GM19025 (cell line): ENCODE measurements at regions not wholly inside any gene's neighbourhood (a gene's known extent, or its start where the extent isn't known, plus 50 kb on each side); places are given as distances from the start of the nearest gene placed in this dataset.
A peak's percentile ranks its signal among the peaks of the same experiment; 100 is the strongest.

Source experiments
- ATAC-seq: cut with Tn5 transposase; IDR thresholded peaks from one replicate; pipeline ENCODE4 v1.9.1; 2021; ENCODE audit warnings: mild to moderate bottlenecking, low read depth, moderate library complexity; ENCODE audit not compliant: unreplicated experiment

GRCh38 chr6:114523508-114523907 lies 180.7 kb upstream of the HS3ST5 start:
- ATAC-seq: no peak

GRCh38 chr6:114521926-114522325 lies 179.1 kb upstream of the HS3ST5 start:
- no peak for ATAC-seq

DNA sequence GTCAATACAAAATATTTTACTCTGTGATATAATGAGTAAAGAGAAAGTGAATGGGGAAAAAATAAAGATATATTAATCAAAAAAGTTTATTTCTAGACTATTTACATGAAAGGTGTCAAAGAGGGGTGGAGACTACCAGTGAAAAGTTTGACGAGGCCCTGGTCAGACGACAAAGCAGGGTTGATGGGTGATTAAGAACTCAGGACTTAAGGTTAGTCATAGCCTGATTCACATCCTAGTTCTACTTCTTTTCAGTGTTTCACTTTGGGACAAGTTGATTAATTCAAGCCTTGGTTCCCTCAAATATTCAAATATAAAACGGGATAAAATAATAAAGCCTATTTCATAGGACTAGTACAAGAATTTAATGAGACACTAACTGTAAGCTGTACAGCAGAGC lies 178.2 kb upstream of the HS3ST5 start:
- ATAC-seq: no peak

- no peak for ATAC-seq
These were observed 171.3 kb upstream of the HS3ST5 start for GRCh38 chr6:114514170-114514569.

DNA sequence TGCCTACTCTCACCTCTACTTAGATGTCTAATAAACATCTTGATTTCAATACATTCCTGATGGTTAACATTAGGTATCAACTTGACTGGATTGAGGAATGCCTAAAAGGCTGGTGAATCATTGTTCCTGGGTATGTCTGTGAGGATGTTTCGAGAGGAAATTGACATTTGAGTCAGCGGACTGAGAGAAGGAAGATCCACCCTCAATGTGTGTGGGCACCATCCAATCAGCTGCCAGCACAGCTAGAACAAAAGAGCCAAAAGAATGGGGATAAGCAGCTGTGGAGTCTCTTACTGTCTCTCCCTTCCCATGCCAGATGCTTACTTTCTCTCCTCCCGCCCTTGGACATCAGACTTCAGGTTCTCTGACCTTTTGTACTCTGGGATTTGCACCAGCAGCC lies 128.6 kb upstream of the HS3ST5 start:
- ATAC-seq: no peak

DNA sequence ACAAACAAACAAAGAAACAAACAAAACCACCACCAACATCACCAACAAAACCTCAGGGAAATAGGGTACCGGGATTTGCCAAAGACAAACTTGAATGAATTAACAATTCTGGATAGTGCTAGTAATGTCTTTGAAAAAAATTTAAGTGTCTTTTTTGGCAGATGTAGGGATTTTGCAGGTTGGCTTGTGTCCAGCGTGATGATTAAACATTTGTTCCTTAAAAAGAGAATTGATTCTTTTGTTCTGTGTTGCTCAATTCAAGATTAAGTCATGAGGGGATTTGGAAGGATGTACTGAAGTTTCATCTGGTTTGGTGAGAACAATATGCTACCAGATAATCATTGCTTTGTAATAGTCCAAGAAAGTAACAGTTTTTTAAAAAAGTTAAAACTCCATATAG lies 125.1 kb upstream of the HS3ST5 start:
- no peak for ATAC-seq

DNA sequence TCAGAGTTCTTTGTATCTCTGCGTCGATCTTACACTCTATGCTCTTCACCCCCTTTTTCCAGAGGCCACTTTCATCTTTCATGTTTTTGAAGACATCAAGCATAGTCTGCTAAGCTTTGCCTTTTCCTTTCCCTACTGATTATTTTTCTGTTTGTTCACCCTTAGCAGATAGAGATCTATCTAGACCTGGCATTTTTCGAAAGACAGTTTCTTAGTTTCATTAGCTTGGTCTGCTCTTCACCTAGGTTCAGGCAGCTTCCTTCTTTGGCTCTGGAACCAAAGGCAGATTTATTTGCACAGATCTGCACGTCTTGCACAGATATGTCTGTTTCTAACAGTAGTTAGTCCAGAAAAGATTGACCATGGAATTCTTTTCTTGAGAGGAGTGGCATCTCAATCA lies 122.7 kb upstream of the HS3ST5 start:
- ATAC-seq: no peak

- no peak for ATAC-seq
These were observed 111.0 kb upstream of the HS3ST5 start for GRCh38 chr6:114453737-114454276.

DNA sequence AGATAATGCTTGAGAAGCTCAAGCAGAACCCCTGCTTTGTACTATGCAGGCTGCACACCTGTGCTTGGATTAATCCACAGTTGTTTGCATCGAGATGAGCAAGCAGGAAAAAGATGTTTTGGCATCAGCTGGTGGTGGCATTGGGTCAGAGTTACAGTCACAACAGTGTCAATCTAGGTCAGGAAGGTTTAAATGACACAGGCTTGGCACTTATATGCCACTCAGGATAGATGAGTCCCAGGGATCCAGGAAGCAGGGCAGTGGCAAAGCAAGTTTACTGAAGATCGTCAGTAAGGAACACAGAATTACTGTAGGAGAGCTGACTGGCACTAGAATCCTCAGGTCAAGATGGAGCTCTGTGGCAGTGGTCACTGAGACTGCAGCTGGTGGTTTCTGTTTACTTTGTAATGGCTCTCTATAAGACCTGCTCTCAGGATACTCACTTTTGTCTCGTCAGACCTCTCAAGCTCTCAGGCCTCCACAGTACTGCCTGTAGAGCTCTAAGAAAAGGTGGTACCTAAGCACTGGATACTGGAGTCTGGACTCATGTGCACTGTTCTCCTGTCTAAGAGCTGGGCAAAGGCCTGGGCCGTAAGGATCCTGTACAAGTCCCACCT lies 110.1 kb upstream of the HS3ST5 start:
- no peak for ATAC-seq

DNA sequence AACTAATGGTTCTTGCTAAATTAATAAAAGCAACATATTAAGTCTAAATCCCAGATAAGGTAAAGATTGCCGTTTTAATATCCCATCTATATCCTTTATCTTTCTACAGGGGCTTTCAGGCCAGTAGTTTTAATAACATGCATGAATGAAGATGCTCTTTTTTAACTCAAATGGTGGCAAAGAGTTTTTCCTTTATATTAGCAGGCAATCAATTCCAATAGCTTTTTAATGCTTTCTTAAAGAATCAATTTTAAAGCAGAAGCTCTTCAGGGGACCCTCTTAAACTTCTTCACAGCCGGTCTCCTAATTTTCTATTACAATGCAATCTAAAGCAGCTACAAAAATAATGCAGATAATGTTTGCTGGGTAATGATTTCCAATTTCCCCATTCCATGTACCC lies 107.8 kb upstream of the HS3ST5 start:
- no peak for ATAC-seq

DNA sequence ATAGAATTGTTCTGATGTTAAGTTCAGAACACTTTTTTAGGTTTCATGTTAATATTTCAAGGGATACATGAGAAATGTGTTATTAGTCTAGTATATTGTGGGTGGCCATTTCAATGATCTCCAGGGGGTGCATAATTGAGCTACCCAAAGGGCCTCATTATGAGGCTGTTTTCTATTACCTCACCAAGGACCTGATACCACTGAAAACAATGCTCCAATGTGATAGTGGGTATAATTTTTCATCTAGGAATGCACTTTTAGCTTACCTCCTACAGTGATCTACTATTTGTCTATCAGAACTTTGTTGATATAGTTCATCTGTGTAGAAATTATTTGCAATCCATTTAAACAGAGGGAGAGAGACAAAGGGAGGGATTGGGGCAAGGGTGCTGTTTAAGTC lies 106.8 kb upstream of the HS3ST5 start:
- ATAC-seq: no peak

DNA sequence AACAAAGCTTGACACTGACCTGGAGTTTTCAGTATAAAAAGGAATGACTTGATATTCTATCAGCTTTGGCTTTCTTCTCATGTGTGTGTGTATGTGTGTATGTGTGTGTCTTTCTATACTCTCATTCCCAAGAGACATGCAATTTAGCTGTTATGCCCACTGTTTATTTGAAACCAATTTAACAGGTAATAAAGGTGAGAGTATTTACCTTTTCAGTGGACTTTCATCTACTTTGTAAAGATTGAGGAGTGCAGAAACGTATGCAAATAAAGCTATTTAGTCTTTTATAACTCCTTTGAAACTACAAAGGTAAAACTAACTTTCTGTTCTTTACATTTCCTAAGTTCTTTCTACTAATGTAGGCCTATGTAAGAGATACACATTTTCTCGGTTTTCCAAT lies 103.5 kb upstream of the HS3ST5 start:
- ATAC-seq: no peak

GRCh38 chr6:114445846-114446245 lies 103.0 kb upstream of the HS3ST5 start:
- ATAC-seq: no peak

- ATAC-seq: no peak
These were observed 96.6 kb upstream of the HS3ST5 start for GRCh38 chr6:114439411-114439810.

DNA sequence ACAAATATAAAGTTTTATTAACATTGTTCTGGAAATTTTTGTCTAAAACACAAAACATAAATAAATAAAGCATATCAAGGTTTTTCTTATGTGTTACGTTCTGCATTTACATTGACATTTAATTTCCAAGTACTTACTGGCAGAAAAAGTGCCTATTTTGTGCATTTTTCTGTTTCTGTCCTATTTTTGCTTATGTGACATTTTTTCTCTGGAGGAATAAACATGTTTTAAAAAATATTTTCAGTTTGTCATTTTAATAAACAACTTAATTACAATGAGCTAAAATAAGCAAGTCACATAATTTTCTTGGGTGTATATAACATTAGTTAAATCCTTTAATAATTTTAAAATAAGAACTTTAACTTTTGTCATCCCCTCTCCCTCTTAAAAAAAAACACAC lies 94.4 kb upstream of the HS3ST5 start:
- ATAC-seq: no peak

DNA sequence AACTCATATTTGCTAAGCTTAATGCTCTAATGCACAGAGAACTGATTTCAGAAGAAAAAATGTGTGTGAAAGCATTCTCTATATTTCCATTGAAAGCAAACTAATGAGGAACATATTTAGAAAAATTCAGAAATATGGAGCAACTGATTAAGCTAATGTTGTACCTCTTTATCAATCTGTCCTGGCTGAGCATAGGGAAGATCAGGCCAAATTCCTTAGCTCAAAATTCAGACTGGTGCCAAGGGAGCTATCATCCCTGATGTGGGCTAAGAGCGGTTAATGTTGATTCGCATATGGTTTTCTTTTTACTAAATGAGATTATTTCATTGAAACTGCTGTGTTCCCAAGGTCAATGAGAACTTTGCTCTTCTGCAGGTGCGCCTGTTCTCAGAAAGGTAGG lies 93.9 kb upstream of the HS3ST5 start:
- no peak for ATAC-seq

DNA sequence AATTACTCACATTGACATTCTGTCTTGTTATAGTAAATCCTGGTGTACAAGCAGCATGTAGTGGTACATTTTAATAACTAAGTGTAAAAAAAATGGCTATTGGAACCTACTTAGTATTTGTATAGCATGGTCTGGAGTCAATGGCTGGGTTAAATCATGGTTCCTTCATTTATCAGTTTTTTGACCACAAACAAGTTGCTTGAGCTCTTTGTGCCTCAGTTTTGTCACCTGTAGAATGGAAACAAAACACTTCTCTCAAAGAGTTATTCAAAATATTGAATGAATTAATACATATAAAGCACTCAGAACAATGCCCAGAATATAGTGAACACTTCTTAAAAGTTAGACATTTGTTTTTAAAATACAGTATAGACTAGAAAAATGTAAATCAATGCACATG lies 93.2 kb upstream of the HS3ST5 start:
- no peak for ATAC-seq

GRCh38 chr6:114432400-114432799 lies 89.6 kb upstream of the HS3ST5 start:
- ATAC-seq: no peak

DNA sequence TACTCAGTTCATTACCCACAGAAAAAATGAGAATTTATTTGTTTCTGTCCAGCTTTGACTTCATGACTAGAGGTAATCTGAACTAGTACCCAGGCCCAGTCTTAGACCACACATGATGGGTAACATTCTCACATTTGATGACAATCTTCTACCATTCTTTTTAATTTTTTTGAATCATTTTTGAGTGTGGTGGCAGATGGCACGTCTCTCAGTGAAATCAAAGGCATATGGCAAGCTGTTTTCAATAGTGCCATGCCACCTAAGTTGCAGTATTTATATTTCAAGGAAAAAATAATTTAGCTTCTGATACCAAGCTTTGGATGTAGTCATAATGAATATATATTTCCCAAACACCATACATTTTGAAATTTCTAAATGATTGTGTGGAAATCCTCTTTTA lies 88.8 kb upstream of the HS3ST5 start:
- ATAC-seq: no peak

GRCh38 chr6:114430534-114431124 lies 87.8 kb upstream of the HS3ST5 start:
- ATAC-seq: no peak

DNA sequence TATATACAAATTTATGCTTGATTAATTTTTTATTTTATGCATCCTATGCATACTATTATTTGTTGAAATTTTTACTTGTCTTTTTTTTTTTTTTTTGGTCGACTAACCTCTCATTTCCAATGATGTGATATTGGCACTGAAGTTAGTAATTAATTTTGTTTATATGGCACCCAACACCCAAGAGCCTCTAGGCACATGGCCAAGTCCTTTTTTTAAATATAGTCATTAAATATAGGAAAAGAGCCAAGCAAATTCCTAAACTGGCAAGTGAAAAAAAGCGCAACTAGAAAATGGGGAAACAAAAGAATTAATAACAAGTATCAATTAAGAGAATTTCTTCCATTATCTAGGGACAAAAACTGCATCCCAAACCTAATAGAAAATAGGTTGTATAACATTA lies 85.5 kb upstream of the HS3ST5 start:
- no peak for ATAC-seq

DNA sequence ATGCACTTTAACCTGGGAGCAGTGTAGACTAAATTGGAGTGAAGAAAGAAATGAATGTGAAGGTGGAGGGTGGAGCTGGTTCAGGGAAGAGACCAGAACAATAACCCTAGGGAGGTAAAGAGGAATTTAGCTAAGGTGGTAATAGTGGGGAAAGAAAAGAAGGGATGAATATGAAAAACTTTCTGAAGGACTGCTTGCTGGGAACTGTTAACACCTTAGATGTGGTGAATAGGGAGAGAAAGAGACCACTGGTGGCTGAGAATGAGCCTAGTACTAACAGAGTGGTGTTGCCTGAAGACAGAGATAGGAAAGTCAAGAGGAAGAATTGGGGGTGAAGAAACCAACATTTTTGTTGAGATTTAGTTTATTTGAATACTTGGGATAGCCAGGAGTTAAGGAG lies 78.4 kb upstream of the HS3ST5 start:
- no peak for ATAC-seq

- peak; percentile 88 for ATAC-seq
These were observed 76.4 kb upstream of the HS3ST5 start for GRCh38 chr6:114419175-114419574.
